Adrenal gland (tissue), 5 donors: ENCODE measurements at regions not wholly inside any gene's neighbourhood (a gene's known extent, or its start where the extent isn't known, plus 50 kb on each side); places are given as distances from the start of the nearest gene placed in this dataset.

Experiments used
- POLR2A ChIP-seq, 2 donors: fragments of 450-650 bp; IDR thresholded peaks; one replicate each; pipeline ENCODE4 v1.6.1; 2017; ENCODE audit warnings: antibody characterized with exemption in 2 of 2, mild to moderate bottlenecking in 2 of 2, moderate library complexity in 1 of 2
- TF ChIP-seq, protein P1 (sequence below), 6 experiments: fragments of 450-650 bp in 4 of 6; fragments of 200-600 bp in 2 of 6; sonication (generic) in 1 of 6; IDR thresholded peaks; 1 replicate in 5 of 6; 2 replicates in 1 of 6; pipeline versions ENCODE4 v1.5.1 to v1.8.0; 2016 to 2021; ENCODE audit warnings: antibody characterized with exemption in 6 of 6, mild to moderate bottlenecking in 2 of 6, moderate library complexity in 1 of 6
- donor health status: DM: no; HTN: no; CAD: no.

GRCh38 chr3:89654031-89654430 lies 546.6 kb downstream of the EPHA3 start:
- TF ChIP-seq, protein P1, sequence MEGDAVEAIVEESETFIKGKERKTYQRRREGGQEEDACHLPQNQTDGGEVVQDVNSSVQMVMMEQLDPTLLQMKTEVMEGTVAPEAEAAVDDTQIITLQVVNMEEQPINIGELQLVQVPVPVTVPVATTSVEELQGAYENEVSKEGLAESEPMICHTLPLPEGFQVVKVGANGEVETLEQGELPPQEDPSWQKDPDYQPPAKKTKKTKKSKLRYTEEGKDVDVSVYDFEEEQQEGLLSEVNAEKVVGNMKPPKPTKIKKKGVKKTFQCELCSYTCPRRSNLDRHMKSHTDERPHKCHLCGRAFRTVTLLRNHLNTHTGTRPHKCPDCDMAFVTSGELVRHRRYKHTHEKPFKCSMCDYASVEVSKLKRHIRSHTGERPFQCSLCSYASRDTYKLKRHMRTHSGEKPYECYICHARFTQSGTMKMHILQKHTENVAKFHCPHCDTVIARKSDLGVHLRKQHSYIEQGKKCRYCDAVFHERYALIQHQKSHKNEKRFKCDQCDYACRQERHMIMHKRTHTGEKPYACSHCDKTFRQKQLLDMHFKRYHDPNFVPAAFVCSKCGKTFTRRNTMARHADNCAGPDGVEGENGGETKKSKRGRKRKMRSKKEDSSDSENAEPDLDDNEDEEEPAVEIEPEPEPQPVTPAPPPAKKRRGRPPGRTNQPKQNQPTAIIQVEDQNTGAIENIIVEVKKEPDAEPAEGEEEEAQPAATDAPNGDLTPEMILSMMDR (IDR thresholded peaks at IDR 0.05), result no peak
- no peak for TF ChIP-seq POLR2A (IDR thresholded peaks at IDR 0.05)
